IMR-90 (cell line): ENCODE measurements at regions not wholly inside any gene's neighbourhood (a gene's known extent, or its start where the extent isn't known, plus 50 kb on each side); places are given as distances from the start of the nearest gene placed in this dataset.

Source experiments
- ATAC-seq: fragments of 200-7000 bp; cut with Tn5 transposase; 2 replicates; pipeline ENCODE4 v1.9.1; 2020; ENCODE audit warnings: low read depth, mild to moderate bottlenecking, moderate library complexity
- BruUV-seq: library from RNA; stranded (reverse); fragments of 400-500 nt; replicated peaks from 2 replicates; lab custom pipeline; 2021; lab: Mats Ljungman, UMichigan
- CTCF ChIA-PET: fragments of 300-600 bp; formaldehyde crosslinking; extraction: SDS; loops from one replicate; lab custom pipeline; 2021; ENCODE audit warnings: antibody characterized with exemption; lab: Yijun Ruan, JAX
- POLR2A ChIA-PET: fragments of 300-600 bp; sonication (Branson Sonifier 250); formaldehyde crosslinking; loops from one replicate; lab custom pipeline; 2022; ENCODE audit warnings: antibody characterized with exemption; ENCODE audit not compliant: unreplicated experiment; lab: Charles Lee
- DNase-seq: peaks from one replicate; pipeline ENCODE4 v3.0.0; 2013
- H2AFZ ChIP-seq: replicated peaks from 2 replicates; pipeline ENCODE3; 2013; ENCODE audit warnings: low read length, mild to moderate bottlenecking; ENCODE audit not compliant: poor library complexity
- H2AK5ac ChIP-seq: 2 replicates; pipeline ENCODE4 v1.6.1; 2013; ENCODE audit warnings: low read depth, low read length, inconsistent platforms
- H2AK9ac ChIP-seq: replicated peaks from 2 replicates; pipeline ENCODE3; 2013; ENCODE audit warnings: mild to moderate bottlenecking, low read depth, low read length, moderate library complexity; ENCODE audit not compliant: poor library complexity
- H2BK120ac ChIP-seq: 2 replicates; pipeline ENCODE4 v1.6.1; 2013; ENCODE audit warnings: low read depth, low read length, inconsistent platforms
- H2BK15ac ChIP-seq: 3 replicates; pipeline ENCODE4 v1.6.1; 2013; ENCODE audit warnings: low read depth, low read length, inconsistent platforms
- H2BK20ac ChIP-seq: 2 replicates; pipeline ENCODE4 v1.6.1; 2013; ENCODE audit warnings: low read depth, mild to moderate bottlenecking, inconsistent platforms, low read length, moderate library complexity
- H2BK5ac ChIP-seq: 2 replicates; pipeline ENCODE4 v1.6.1; 2013; ENCODE audit warnings: mild to moderate bottlenecking, low read depth, low read length, inconsistent platforms; ENCODE audit not compliant: poor library complexity, severe bottlenecking
- H3K14ac ChIP-seq: replicated peaks from 2 replicates; pipeline ENCODE4 v1.6.1; 2013; ENCODE audit warnings: low read depth, low read length, inconsistent platforms
- H3K18ac ChIP-seq: 2 replicates; pipeline ENCODE4 v1.6.1; 2013; ENCODE audit warnings: low read depth, low read length, control low read depth
- H3K23ac ChIP-seq: 2 replicates; pipeline ENCODE4 v1.6.1; 2013; ENCODE audit warnings: low read depth, low read length, inconsistent platforms
- H3K27ac ChIP-seq: 2 replicates; pipeline ENCODE4 v1.5.1; 2013; ENCODE audit warnings: mild to moderate bottlenecking, control low read depth, low read length; ENCODE audit not compliant: insufficient read depth
- H3K27me3 ChIP-seq: 2 replicates; pipeline ENCODE4 v1.6.1; 2013; ENCODE audit warnings: low read length; ENCODE audit not compliant: control insufficient read depth, insufficient read depth
- H3K36me3 ChIP-seq: 2 replicates; pipeline ENCODE4 v1.6.1; 2013; ENCODE audit warnings: low read length, mixed read lengths; ENCODE audit not compliant: control insufficient read depth, insufficient read depth
- H3K4ac ChIP-seq: 2 replicates; pipeline ENCODE4 v1.6.1; 2013; ENCODE audit warnings: low read depth, low read length, inconsistent platforms
- H3K4me1 ChIP-seq: 2 replicates; pipeline ENCODE4 v1.6.1; 2013; ENCODE audit warnings: low read length, mixed read lengths; ENCODE audit not compliant: control insufficient read depth, insufficient read depth
- H3K4me2 ChIP-seq: 2 replicates; pipeline ENCODE4 v1.6.1; 2013; ENCODE audit warnings: low read depth, mild to moderate bottlenecking, control low read depth, low read length, moderate library complexity
- H3K4me3 ChIP-seq: 2 replicates; pipeline ENCODE4 v1.5.1; 2013; ENCODE audit warnings: low read depth, mild to moderate bottlenecking, control low read depth, low read length, moderate library complexity; ENCODE audit not compliant: insufficient read depth
- H3K56ac ChIP-seq: 2 replicates; pipeline ENCODE4 v1.6.1; 2013; ENCODE audit warnings: low read length, inconsistent platforms; ENCODE audit not compliant: insufficient read depth; ENCODE audit errors: extremely low read depth
- H3K79me1 ChIP-seq, 2 experiments: 2 replicates each; pipeline ENCODE4 v1.6.1; 2013; ENCODE audit warnings: low read length in 2 of 2, inconsistent platforms in 1 of 2, low read depth in 1 of 2
- H3K9ac ChIP-seq: 2 replicates; pipeline ENCODE4 v1.6.1; 2013; ENCODE audit warnings: low read depth, low read length, control low read depth
- H3K9me1 ChIP-seq: 2 replicates; pipeline ENCODE4 v1.6.1; 2013; ENCODE audit warnings: low read length, inconsistent platforms; ENCODE audit not compliant: insufficient read depth
- H3K9me3 ChIP-seq: 2 replicates; pipeline ENCODE4 v1.6.1; 2013; ENCODE audit warnings: low read length; ENCODE audit not compliant: control insufficient read depth, insufficient read depth
- H4K20me1 ChIP-seq: 2 replicates; pipeline ENCODE4 v1.6.1; 2013; ENCODE audit warnings: low read length, inconsistent platforms; ENCODE audit not compliant: insufficient read depth
- H4K5ac ChIP-seq: 2 replicates; pipeline ENCODE4 v1.6.1; 2013; ENCODE audit warnings: mild to moderate bottlenecking, low read depth, low read length, control low read depth
- H4K8ac ChIP-seq, 2 experiments: 2 replicates each; pipeline ENCODE4 v1.6.1; 2013; ENCODE audit warnings: low read depth in 2 of 2, low read length in 2 of 2, control low read depth in 1 of 2, inconsistent platforms in 1 of 2
- H4K91ac ChIP-seq: 2 replicates; pipeline ENCODE4 v1.6.1; 2013; ENCODE audit warnings: low read depth, low read length, inconsistent platforms; ENCODE audit not compliant: insufficient read depth
- BHLHE40 ChIP-seq: fragments of 150-350 bp; IDR thresholded peaks from 2 replicates; pipeline ENCODE4 v1.6.1; 2016; ENCODE audit warnings: mild to moderate bottlenecking, low read depth, low read length
- FOS ChIP-seq: fragments of 150-350 bp; IDR thresholded peaks from 2 replicates; pipeline ENCODE4 v1.6.1; 2016; ENCODE audit warnings: low read depth, low read length
- WGBS, 2 experiments: methylation state at CpG; one replicate each; pipeline versions ENCODE4 v1.1.5 to v1.1.7; 2013; ENCODE audit warnings: missing lambda C conversion rate in 2 of 2; ENCODE audit not compliant: insufficient read length in 1 of 2; ENCODE audit errors: extremely low coverage in 2 of 2; 5-methylcytosine and 5-hydroxymethylcytosine counted together
- dilution Hi-C: fragments of 300-500 bp; cut with HindIII; formaldehyde crosslinking; loops from one replicate; pipeline ENCODE4 v1.14.3; 2018; ENCODE audit warnings: low sequenced_read_pairs; ENCODE audit not compliant: unreplicated experiment
- in situ Hi-C: fragments of 300-500 bp; cut with MboI; formaldehyde crosslinking; loops from 3 replicates; pipeline ENCODE4 v1.14.3; 2019; ENCODE audit warnings: low sequenced_read_pairs, inconsistent platforms, mixed read lengths
- intact Hi-C: fragments of 100-400 bp; cut with micrococcal nuclease; formaldehyde crosslinking; loops from 2 replicates; pipeline ENCODE4 v1.10.0; 2022

DNA sequence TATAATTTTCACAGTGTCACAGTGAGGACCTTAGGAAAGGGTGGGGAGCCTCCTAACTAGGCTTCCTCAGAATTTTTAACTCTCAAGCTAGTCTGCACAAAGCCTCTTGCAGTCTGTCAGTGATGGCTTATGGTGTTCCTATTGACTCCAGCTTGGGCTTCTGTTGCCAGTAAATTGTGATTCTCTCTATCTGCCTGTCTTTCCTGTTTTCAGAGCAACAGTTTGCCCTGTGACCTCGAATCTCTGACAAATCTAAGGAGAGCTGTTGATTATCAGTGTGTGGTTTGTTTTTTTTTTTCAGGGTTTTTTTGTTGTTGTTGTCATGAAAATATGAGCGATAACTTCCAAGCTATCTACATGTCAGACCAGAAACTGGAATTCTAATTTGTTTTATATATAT, 423.2 kb upstream of the B3GALT2 start:
- no peak overlapping the region for H3K27ac ChIP-seq
- no peaks in the 10 kb centered on the region for H3K9me3 ChIP-seq
- H2BK15ac ChIP-seq: no peak overlapping the region
- H3K4ac ChIP-seq: no peak overlapping the region
- no peak overlapping the region for H4K8ac ChIP-seq
- H2BK120ac ChIP-seq: no peak overlapping the region
- H3K56ac ChIP-seq: no peak overlapping the region
- no TSS peak for BruUV-seq
- no peak overlapping the region for H3K14ac ChIP-seq
- H4K20me1 ChIP-seq: no peaks in the 10 kb centered on the region
- H2BK5ac ChIP-seq: no peak overlapping the region
- TF ChIP-seq FOS (no peak), BHLHE40 (no peak)
- POLR2A ChIA-PET: no interaction called here
- no peak overlapping the region for H3K4me3 ChIP-seq
- H4K5ac ChIP-seq: no peak overlapping the region
- no peak for DNase-seq
- WGBS, 2 experiments: no CpG with 5 or more reads among the region's 2 CpGs
- no peaks in the 10 kb centered on the region for H3K27me3 ChIP-seq
- H3K4me2 ChIP-seq: no peak overlapping the region
- intact Hi-C loops (no loop called here), dilution Hi-C loops (no loop called here), in situ Hi-C loops (no loop called here)
- ATAC-seq: no peak
- no peaks in the 10 kb centered on the region for H3K36me3 ChIP-seq
- H4K91ac ChIP-seq: no peak overlapping the region
- H2AK9ac ChIP-seq: no peak overlapping the region
- no peaks in the 10 kb centered on the region for H3K9me1 ChIP-seq
- H3K79me1 ChIP-seq: no peaks in the 10 kb centered on the region
- no peak overlapping the region for H3K9ac ChIP-seq
- no peak overlapping the region for H2AFZ ChIP-seq
- CTCF ChIA-PET: interaction anchor here (1.1 kb wide), 1 partner anchor 282 kb away, joined by 3 read pairs; no protein-coding TSS in a partner anchor
- H3K23ac ChIP-seq: no peak overlapping the region
- no peaks in the 10 kb centered on the region for H3K4me1 ChIP-seq
- no peak overlapping the region for H3K18ac ChIP-seq
- no peak overlapping the region for H2BK20ac ChIP-seq
- H2AK5ac ChIP-seq: no peak overlapping the region
